ENCODE measurements at regions not wholly inside any gene's neighbourhood (a gene's known extent, or its start where the extent isn't known, plus 50 kb on each side); places are given as distances from the start of the nearest gene placed in this dataset.

DNA sequence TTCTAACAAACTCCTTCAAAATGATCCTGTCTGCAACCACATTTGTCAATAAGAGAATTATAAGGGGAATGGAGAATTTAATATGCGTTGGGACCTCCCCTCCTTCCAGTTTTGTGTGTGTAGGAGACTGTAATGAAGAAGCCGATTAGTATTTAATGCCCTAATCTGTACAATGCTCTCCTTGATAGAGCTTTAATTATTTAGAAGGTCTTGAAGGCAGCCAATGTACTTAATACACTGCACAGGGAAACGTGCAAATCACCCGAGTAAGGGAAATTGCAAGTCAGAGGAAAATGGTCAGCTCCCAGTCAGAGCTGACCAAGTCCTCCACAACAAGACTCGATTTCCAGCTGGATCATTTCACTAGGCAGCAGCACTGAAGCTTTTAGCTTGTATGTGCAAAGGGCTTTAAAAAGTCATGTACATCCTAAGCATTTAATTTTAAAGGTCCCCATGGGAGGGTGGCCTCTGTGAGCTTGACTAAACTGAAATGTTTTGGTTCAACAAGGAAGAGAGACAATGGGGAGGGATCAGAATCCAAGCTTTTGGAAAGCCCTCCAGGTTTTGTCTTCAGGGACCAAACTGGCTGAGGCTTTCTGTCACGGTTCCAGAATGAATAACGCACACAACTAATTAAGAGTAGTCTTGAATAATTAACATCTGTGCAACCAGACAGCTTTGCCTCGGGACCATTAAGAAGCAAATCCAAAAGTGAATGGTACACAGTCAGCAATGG, 159.8 kb upstream of the MITF start:
- TF ChIP-seq, protein P1, sequence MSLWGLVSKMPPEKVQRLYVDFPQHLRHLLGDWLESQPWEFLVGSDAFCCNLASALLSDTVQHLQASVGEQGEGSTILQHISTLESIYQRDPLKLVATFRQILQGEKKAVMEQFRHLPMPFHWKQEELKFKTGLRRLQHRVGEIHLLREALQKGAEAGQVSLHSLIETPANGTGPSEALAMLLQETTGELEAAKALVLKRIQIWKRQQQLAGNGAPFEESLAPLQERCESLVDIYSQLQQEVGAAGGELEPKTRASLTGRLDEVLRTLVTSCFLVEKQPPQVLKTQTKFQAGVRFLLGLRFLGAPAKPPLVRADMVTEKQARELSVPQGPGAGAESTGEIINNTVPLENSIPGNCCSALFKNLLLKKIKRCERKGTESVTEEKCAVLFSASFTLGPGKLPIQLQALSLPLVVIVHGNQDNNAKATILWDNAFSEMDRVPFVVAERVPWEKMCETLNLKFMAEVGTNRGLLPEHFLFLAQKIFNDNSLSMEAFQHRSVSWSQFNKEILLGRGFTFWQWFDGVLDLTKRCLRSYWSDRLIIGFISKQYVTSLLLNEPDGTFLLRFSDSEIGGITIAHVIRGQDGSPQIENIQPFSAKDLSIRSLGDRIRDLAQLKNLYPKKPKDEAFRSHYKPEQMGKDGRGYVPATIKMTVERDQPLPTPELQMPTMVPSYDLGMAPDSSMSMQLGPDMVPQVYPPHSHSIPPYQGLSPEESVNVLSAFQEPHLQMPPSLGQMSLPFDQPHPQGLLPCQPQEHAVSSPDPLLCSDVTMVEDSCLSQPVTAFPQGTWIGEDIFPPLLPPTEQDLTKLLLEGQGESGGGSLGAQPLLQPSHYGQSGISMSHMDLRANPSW (CRISPR knock-in tag; conservative IDR thresholded peaks at IDR 0.05; ENCODE audit: low read depth), result no peak
- TF ChIP-seq, protein P2, sequence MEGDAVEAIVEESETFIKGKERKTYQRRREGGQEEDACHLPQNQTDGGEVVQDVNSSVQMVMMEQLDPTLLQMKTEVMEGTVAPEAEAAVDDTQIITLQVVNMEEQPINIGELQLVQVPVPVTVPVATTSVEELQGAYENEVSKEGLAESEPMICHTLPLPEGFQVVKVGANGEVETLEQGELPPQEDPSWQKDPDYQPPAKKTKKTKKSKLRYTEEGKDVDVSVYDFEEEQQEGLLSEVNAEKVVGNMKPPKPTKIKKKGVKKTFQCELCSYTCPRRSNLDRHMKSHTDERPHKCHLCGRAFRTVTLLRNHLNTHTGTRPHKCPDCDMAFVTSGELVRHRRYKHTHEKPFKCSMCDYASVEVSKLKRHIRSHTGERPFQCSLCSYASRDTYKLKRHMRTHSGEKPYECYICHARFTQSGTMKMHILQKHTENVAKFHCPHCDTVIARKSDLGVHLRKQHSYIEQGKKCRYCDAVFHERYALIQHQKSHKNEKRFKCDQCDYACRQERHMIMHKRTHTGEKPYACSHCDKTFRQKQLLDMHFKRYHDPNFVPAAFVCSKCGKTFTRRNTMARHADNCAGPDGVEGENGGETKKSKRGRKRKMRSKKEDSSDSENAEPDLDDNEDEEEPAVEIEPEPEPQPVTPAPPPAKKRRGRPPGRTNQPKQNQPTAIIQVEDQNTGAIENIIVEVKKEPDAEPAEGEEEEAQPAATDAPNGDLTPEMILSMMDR (IDR thresholded peaks at IDR 0.05), result no peak
- TF ChIP-seq, protein P3, sequence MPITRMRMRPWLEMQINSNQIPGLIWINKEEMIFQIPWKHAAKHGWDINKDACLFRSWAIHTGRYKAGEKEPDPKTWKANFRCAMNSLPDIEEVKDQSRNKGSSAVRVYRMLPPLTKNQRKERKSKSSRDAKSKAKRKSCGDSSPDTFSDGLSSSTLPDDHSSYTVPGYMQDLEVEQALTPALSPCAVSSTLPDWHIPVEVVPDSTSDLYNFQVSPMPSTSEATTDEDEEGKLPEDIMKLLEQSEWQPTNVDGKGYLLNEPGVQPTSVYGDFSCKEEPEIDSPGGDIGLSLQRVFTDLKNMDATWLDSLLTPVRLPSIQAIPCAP (CRISPR knock-in tag; IDR thresholded peaks at IDR 0.05), result no peak
- no peak for TF ChIP-seq NR1H2 (CRISPR knock-in tag; IDR thresholded peaks at IDR 0.05)
- no peak for TF ChIP-seq OVOL2 (CRISPR knock-in tag; IDR thresholded peaks at IDR 0.05; ENCODE audit: borderline replicate concordance)
- no peak for TF ChIP-seq NFYB (CRISPR knock-in tag; conservative IDR thresholded peaks at IDR 0.05; ENCODE audit: low read depth)
- no peak for TF ChIP-seq TEAD4 (CRISPR knock-in tag; IDR thresholded peaks at IDR 0.05)
- TF ChIP-seq JUN (CRISPR knock-in tag; IDR thresholded peaks at IDR 0.05), result no peak
- TF ChIP-seq NR2C2 (CRISPR knock-in tag; IDR thresholded peaks at IDR 0.05), result no peak
- TF ChIP-seq, protein P4, sequence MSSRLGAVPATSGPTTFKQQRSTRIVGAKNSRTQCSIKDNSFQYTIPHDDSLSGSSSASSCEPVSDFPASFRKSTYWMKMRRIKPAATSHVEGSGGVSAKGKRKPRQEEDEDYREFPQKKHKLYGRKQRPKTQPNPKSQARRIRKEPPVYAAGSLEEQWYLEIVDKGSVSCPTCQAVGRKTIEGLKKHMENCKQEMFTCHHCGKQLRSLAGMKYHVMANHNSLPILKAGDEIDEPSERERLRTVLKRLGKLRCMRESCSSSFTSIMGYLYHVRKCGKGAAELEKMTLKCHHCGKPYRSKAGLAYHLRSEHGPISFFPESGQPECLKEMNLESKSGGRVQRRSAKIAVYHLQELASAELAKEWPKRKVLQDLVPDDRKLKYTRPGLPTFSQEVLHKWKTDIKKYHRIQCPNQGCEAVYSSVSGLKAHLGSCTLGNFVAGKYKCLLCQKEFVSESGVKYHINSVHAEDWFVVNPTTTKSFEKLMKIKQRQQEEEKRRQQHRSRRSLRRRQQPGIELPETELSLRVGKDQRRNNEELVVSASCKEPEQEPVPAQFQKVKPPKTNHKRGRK (CRISPR knock-in tag; IDR thresholded peaks at IDR 0.05; ENCODE audit: borderline replicate concordance), result no peak

Data from WTC11 (cell line).